ENCODE measurements at regions not wholly inside any gene's neighbourhood (a gene's known extent, or its start where the extent isn't known, plus 50 kb on each side); places are given as distances from the start of the nearest gene placed in this dataset.

- no peak for TF ChIP-seq CTCF (IDR thresholded peaks at IDR 0.05; ENCODE audit: control extremely low read depth, extremely low read depth)
- H3K9ac ChIP-seq (ENCODE audit: insufficient read depth in 1 of 2, low read length in 2 of 2) = no peak overlapping the region
- H3K36me3 ChIP-seq (ENCODE audit: control insufficient read depth in 4 of 4, insufficient read depth in 4 of 4, low read length in 4 of 4) = no peaks in the 10 kb centered on the region
- DNase-seq (no peak), ATAC-seq (ENCODE audit: insufficient read depth, low FRiP score) (no peak)
- H3K4me1 ChIP-seq (ENCODE audit: control insufficient read depth in 5 of 5, insufficient read depth in 5 of 5, low read length in 5 of 5) = no peaks in the 10 kb centered on the region
- no peak overlapping the region for H3K27ac ChIP-seq (ENCODE audit: low read depth in 1 of 2, low read length in 1 of 2)
- WGBS, 2 donors = 58 to 76% methylated on average over 2 of the region's 2 CpGs
- no peaks in the 10 kb centered on the region for H3K9me3 ChIP-seq (ENCODE audit: control insufficient read depth in 4 of 4, insufficient read depth in 3 of 4, low read length in 3 of 4)
- H3K27me3 ChIP-seq (ENCODE audit: control insufficient read depth in 3 of 3, insufficient read depth in 3 of 3, low read length in 2 of 3) = no peaks in the 10 kb centered on the region
- no peak overlapping the region for H3K4me3 ChIP-seq
Measured at GRCh38 chr3:153906366-153906765, 214.8 kb upstream of the ARHGEF26 start.

- Histone ChIP-seq H3K36me3 (ENCODE audit: control insufficient read depth in 4 of 4, insufficient read depth in 4 of 4, low read length in 4 of 4) (no peaks in the 10 kb centered on the region), H3K27ac (ENCODE audit: low read depth in 1 of 2, low read length in 1 of 2) (no peak overlapping the region), H3K9ac (ENCODE audit: insufficient read depth in 1 of 2, low read length in 2 of 2) (no peak overlapping the region), H3K4me1 (ENCODE audit: control insufficient read depth in 5 of 5, insufficient read depth in 5 of 5, low read length in 5 of 5) (no peaks in the 10 kb centered on the region), H3K27me3 (ENCODE audit: control insufficient read depth in 3 of 3, insufficient read depth in 3 of 3, low read length in 2 of 3) (no peaks in the 10 kb centered on the region), H3K9me3 (ENCODE audit: control insufficient read depth in 4 of 4, insufficient read depth in 3 of 4, low read length in 3 of 4) (no peaks in the 10 kb centered on the region), H3K4me3 (no peak overlapping the region)
- DNase-seq = no peak
- 81 to 83% methylated on average over 1 of the region's 1 CpG for WGBS, 2 donors
- ATAC-seq (ENCODE audit: insufficient read depth, low FRiP score) = no peak
- no peak for TF ChIP-seq CTCF (IDR thresholded peaks at IDR 0.05; ENCODE audit: control extremely low read depth, extremely low read depth)
Measured at GRCh38 chr3:153910387-153910786, 210.8 kb upstream of the ARHGEF26 start.

GRCh38 chr3:153911116-153911515, 210.1 kb upstream of the ARHGEF26 start:
- H3K4me3 ChIP-seq = no peak overlapping the region
- ATAC-seq (ENCODE audit: insufficient read depth, low FRiP score) = no peak
- no peaks in the 10 kb centered on the region for H3K9me3 ChIP-seq (ENCODE audit: control insufficient read depth in 4 of 4, insufficient read depth in 3 of 4, low read length in 3 of 4)
- no peaks in the 10 kb centered on the region for H3K27me3 ChIP-seq (ENCODE audit: control insufficient read depth in 3 of 3, insufficient read depth in 3 of 3, low read length in 2 of 3)
- H3K4me1 ChIP-seq (ENCODE audit: control insufficient read depth in 5 of 5, insufficient read depth in 5 of 5, low read length in 5 of 5) = no peaks in the 10 kb centered on the region
- no peak overlapping the region for H3K9ac ChIP-seq (ENCODE audit: insufficient read depth in 1 of 2, low read length in 2 of 2)
- no peak for TF ChIP-seq CTCF (IDR thresholded peaks at IDR 0.05; ENCODE audit: control extremely low read depth, extremely low read depth)
- WGBS, 2 donors = 93 to 98% methylated on average over 2 of the region's 2 CpGs
- no peaks in the 10 kb centered on the region for H3K36me3 ChIP-seq (ENCODE audit: control insufficient read depth in 4 of 4, insufficient read depth in 4 of 4, low read length in 4 of 4)
- DNase-seq = no peak
- H3K27ac ChIP-seq (ENCODE audit: low read depth in 1 of 2, low read length in 1 of 2) = no peak overlapping the region

- no peaks in the 10 kb centered on the region for H3K36me3 ChIP-seq (ENCODE audit: control insufficient read depth in 4 of 4, insufficient read depth in 4 of 4, low read length in 4 of 4)
- H3K27me3 ChIP-seq (ENCODE audit: control insufficient read depth in 3 of 3, insufficient read depth in 3 of 3, low read length in 2 of 3) = no peaks in the 10 kb centered on the region
- no peak overlapping the region for H3K27ac ChIP-seq (ENCODE audit: low read depth in 1 of 2, low read length in 1 of 2)
- no peak overlapping the region for H3K9ac ChIP-seq (ENCODE audit: insufficient read depth in 1 of 2, low read length in 2 of 2)
- no peaks in the 10 kb centered on the region for H3K9me3 ChIP-seq (ENCODE audit: control insufficient read depth in 4 of 4, insufficient read depth in 3 of 4, low read length in 3 of 4)
- H3K4me1 ChIP-seq (ENCODE audit: control insufficient read depth in 5 of 5, insufficient read depth in 5 of 5, low read length in 5 of 5) = no peaks in the 10 kb centered on the region
- no peak for ATAC-seq (ENCODE audit: insufficient read depth, low FRiP score)
- no peak overlapping the region for H3K4me3 ChIP-seq
- no peak for DNase-seq
- 92 to 94% methylated on average over 1 of the region's 1 CpG for WGBS, 2 donors
- no peak for TF ChIP-seq CTCF (IDR thresholded peaks at IDR 0.05; ENCODE audit: control extremely low read depth, extremely low read depth)
Measured at GRCh38 chr3:153919773-153920172, 201.4 kb upstream of the ARHGEF26 start.

Data from lung (tissue), 11 donors.